HG02840 (cell line): ENCODE measurements at regions not wholly inside any gene's neighbourhood (a gene's known extent, or its start where the extent isn't known, plus 50 kb on each side); places are given as distances from the start of the nearest gene placed in this dataset.

Source experiments
- ATAC-seq: cut with Tn5 transposase; IDR thresholded peaks from one replicate; pipeline ENCODE4 v1.9.1; 2021; ENCODE audit warnings: mild to moderate bottlenecking, moderate library complexity, moderate number of reproducible peaks; ENCODE audit not compliant: unreplicated experiment, low FRiP score

GRCh38 chr1:239590556-239590955 lies 204.2 kb downstream of the CHRM3 start:
- no peak for ATAC-seq

DNA sequence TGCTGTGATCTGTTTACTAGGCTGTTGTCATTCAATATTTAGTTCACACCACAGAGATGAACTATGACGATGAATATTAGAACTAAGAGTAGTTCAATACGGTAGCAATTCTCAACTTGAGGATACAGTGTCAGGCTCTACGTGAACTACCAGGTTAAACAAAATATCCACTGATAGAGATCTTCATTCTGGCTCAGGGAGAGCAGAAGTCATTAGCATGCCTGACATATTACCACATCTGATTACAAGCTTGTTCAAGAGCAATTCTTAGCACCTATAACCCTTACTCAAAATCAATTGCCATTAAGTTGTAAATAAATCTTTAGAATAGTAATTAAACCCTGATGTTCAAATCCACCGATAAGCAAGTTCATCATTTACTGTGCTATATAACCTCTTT lies 207.2 kb downstream of the CHRM3 start:
- ATAC-seq = no peak

GRCh38 chr1:239600588-239600987 lies 214.2 kb downstream of the CHRM3 start:
- ATAC-seq = no peak

- ATAC-seq = no peak
Measured at GRCh38 chr1:239601108-239601507, 214.7 kb downstream of the CHRM3 start.

GRCh38 chr1:239603530-239603929 lies 217.2 kb downstream of the CHRM3 start:
- ATAC-seq = no peak

GRCh38 chr1:239606850-239607400 lies 220.6 kb downstream of the CHRM3 start:
- ATAC-seq = no peak

DNA sequence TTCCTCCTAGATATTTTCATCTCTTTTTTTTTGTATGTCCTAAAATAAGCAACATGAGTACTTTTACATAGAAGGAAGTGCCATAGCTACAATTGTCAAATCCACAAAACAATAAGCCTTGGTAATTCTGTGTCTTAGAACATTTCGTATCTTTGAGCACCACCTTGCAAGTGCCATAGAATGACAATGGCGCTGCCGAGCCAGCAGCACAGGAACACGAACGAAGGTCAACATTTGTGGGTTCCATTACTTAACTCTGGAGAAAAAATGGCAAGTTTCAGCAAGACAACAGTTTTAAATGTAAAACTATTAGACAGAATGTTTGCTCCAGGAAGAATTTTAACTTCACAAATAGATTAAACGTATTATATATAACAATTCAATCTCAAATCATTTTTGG lies 222.1 kb downstream of the CHRM3 start:
- ATAC-seq = no peak

DNA sequence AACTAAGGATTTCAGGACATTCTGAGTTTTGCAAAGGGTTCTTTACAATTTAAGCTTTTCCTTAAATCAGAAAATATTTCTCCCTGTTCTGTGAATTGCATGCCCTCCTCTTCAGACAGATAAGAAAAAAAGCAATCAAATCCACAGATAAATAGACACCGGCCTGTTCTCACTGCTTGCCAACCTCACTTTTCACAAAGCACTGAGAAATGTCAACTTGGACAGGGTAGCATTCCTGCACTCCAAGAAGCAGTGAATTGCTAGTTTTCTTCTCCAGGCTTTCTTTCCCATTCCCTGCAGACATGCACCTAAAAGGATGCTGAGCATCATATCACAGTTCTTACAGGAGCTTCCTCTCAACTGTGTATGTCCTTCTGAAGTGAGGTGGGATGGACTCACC lies 226.0 kb downstream of the CHRM3 start:
- ATAC-seq = no peak

- ATAC-seq = no peak
Measured at GRCh38 chr1:239616673-239617072, 230.3 kb downstream of the CHRM3 start.

DNA sequence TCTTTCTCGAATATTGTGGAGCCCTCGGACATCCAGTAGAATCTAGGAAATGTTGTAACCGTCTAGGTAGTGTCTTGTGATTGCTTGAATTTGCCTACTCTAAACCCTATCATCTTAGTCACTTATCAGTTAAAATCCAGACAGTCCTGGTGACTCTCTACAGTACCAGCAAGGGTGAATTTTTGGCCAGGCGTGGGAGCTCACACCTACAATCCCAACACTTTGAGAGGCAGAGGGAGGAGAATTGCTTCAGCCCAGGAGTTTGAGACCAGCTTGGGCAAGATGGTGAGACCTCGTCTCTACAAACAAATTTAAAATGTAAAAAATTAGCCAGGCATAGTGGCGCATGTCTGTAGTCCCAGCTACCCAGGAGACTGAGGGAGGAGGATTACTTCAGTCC lies 230.9 kb downstream of the CHRM3 start:
- ATAC-seq = no peak

- no peak for ATAC-seq
Measured at GRCh38 chr1:239617731-239618130, 231.4 kb downstream of the CHRM3 start.

- ATAC-seq = no peak
Measured at GRCh38 chr1:239619190-239619589, 232.8 kb downstream of the CHRM3 start.

DNA sequence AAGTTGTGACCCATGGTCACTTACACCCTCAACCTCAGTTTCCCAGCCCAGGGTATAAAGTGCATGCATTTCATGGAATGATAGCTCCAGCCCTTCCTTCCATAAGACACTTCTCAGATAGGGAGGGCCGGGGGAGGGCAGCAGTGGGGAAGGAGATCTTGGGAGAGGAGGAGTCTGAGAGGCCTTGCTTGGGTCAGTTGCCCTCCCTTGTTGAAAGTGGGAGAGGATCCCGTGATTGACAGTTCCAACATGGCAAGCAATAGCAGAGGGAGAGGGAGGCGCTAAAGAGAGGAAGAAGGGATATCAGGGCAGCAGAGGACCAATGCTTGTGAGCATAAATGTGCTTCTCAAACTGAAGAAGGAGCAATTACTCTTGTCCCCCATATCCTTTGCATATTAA lies 244.4 kb downstream of the CHRM3 start:
- ATAC-seq = no peak

DNA sequence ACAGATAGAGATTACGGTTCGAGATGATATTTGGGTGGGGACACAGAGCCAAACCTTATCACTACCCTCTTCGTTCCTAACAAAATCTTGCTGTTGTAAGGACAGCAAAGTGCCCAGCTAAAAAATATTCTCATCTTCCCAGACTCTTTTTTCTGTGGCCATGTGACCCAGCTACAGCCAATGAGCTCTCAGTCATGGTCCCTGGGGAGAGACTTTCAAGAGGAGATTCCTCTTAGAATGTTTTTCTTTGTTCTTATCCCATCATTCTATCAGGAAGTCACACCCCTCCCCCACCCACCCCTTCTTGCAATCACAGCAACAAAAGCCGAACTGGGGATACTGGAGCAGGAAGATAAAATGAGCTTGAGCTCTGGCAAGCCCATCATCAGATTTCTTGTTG lies 247.1 kb downstream of the CHRM3 start:
- no peak for ATAC-seq

DNA sequence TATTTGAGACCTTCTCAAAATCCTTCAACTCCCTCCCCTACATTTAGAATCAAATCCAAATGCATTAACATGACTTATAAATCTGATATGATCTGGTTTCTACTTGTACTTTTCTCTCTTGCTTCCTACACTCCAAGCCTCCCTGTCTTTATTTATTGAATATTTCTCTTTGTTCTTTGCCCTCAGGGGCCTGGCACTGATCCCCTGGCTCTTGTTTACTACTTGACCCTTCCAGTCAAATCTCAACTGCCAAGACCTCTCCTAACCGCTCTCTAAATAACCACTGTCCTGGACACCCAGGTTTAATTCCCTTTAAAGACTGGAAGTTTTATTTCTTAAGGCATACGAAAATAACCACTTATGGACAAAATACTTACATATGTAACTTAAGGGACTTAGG lies 248.9 kb downstream of the CHRM3 start:
- no peak for ATAC-seq

DNA sequence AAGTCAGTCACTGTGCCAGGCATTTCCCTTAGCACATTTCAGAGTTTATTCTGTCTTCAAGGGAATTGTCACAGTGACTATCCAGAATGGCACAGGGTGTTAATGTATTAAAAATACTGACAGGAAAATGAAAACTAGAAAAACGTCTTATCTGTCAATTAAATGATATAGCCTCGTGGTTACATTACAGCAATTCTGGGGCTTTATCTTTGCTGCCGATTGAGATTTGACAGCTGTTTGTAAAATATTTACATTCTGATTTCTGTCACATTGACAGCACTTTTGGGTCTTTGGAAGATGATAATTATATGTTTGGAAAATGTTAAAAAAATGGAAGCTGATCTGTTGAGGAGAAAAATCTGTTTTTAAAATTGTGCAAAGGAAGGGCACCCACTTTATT lies 250.0 kb downstream of the CHRM3 start:
- ATAC-seq = no peak

- no peak for ATAC-seq
Measured at GRCh38 chr1:239644604-239645003, 258.2 kb downstream of the CHRM3 start.

DNA sequence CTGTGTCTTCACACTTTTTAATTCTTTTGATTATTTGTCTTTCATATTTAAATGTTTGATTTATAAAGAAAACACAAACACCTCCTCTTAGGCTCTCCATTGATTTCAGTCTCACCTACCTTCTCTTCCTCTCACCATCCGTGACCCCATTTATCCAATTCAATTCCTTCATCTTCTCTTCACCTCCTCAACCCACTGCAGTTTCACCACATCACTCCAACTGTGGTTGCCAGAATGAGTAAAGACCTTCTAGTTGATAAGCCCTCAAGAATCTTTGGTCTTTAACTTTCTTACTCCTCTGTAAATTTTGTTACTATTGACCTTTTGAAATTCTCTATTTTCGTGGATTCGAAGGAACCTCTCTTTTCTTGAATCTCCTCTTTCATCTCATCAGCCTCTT lies 260.7 kb downstream of the CHRM3 start:
- no peak for ATAC-seq

GRCh38 chr1:239647964-239648632 lies 261.7 kb downstream of the CHRM3 start:
- no peak for ATAC-seq

DNA sequence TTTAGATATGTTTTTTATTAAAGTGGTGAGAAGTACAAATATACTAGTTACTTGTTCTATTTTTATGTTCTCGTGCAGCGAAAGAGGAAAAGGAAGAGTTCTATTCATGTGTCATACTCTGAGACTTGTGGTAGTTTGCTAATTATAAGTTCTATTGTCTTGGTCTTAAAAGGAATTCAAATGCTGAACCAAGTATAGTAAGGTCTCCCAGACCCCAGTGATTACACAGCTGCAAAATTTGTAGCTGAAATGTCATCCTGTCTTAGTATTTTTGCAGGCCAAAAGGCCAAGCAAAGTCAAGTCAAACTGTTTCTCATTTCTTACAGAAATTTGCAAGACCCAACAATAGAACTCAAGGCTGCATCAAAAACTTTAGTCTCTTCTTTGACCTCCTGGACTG lies 268.7 kb downstream of the CHRM3 start:
- ATAC-seq = no peak

DNA sequence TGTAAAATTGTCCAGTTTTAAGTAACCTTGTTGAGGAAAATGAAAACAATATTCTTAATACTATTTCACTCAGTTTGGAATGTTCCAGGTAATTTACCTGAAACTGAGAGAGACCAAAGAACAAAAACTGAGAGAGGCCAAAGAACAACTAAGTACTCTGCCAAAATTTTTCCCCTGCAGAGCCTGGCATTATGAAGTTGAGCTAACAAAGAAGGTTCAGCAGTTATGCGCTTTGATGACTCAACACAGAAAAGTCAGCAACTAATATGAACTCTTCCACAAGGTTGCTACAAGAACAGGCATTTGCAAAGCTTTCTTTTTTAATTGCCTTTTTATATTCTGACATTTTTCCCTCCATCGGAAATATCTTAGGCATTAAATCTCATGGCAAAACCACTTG lies 270.9 kb downstream of the CHRM3 start:
- no peak for ATAC-seq

- no peak for ATAC-seq
Measured at GRCh38 chr1:239662950-239663349, 276.6 kb downstream of the CHRM3 start.

DNA sequence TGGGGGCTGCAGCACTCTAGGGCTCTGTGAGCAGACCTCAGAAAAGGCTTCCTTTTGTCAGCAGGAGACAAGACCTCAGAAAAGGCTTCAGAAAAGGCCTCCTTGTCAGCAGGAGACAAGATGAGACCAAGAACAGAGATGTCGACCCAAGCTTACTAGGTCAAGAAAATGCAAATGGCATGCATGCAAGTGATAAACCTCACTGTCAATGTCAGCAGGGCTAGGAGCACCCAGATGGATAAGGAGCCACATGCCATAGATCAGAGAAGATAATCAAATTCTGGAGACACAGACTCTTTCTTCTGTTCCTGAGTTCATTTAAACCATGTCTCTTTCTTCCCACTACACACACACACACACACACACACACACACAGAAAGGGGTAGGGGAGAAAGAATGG lies 285.9 kb downstream of the CHRM3 start:
- ATAC-seq = no peak
